ENCODE measurements at regions not wholly inside any gene's neighbourhood (a gene's known extent, or its start where the extent isn't known, plus 50 kb on each side); places are given as distances from the start of the nearest gene placed in this dataset.

GRCh38 chr1:22291494-22291893, 148.6 kb upstream of the WNT4 start (continued):
- TF ChIP-seq RNF2 (IDR thresholded peaks at IDR 0.05; ENCODE audit: borderline replicate concordance, low read depth, low read length, missing control alignments, poor library complexity, severe bottlenecking) (no peak), POU5F1 (IDR thresholded peaks at IDR 0.05; ENCODE audit: low read depth, low read length) (no peak)

Measured in H1 (cell line).